Heart right ventricle (tissue), 16 donors: ENCODE measurements at regions not wholly inside any gene's neighbourhood (a gene's known extent, or its start where the extent isn't known, plus 50 kb on each side); places are given as distances from the start of the nearest gene placed in this dataset.
"Not testable (repeated sequence)": the region's sequence is repeated elsewhere in the genome, so short reads cannot be mapped to it uniquely, and the experiment has no call there.

Source experiments
- ATAC-seq, 8 donors: fragments of 200-7000 bp; cut with Tn5 transposase; one replicate each; pipeline ENCODE4 v1.9.1; 2020; ENCODE audit warnings: mild to moderate bottlenecking in 8 of 8, moderate library complexity in 8 of 8, moderate number of reproducible peaks in 1 of 8
- DNase-seq, 2 donors: peaks; one replicate each; pipeline ENCODE4 v3.0.0-alpha.2; 2020
- H3K27ac ChIP-seq, 10 donors: fragments of 200-600 bp; sonication (generic) in 2 of 10; one replicate each; pipeline versions ENCODE4 v1.5.0 to v1.8.0; 2020 to 2022; ENCODE audit warnings: mild to moderate bottlenecking in 3 of 10
- H3K27me3 ChIP-seq, 7 donors: fragments of 200-600 bp; one replicate each; pipeline ENCODE4 v1.8.0; 2021 to 2022; ENCODE audit warnings: mild to moderate bottlenecking in 2 of 7
- H3K36me3 ChIP-seq, 9 donors: fragments of 200-600 bp; sonication (generic) in 1 of 9; one replicate each; pipeline versions ENCODE4 v1.5.0 to v1.8.0; 2020 to 2022; ENCODE audit warnings: mild to moderate bottlenecking in 2 of 9
- H3K4me1 ChIP-seq, 9 donors: fragments of 200-600 bp; sonication (generic) in 1 of 9; one replicate each; pipeline versions ENCODE4 v1.5.0 to v1.8.0; 2020 to 2022; ENCODE audit warnings: mild to moderate bottlenecking in 4 of 9
- H3K4me3 ChIP-seq, 10 donors: fragments of 200-600 bp; sonication (generic) in 2 of 10; one replicate each; pipeline versions ENCODE4 v1.5.0 to v1.8.0; 2020 to 2022; ENCODE audit warnings: mild to moderate bottlenecking in 7 of 10, moderate library complexity in 2 of 10
- H3K9me3 ChIP-seq, 11 donors: fragments of 200-600 bp in 10 of 11; sonication (generic) in 2 of 11; one replicate each; pipeline versions ENCODE4 v1.5.0 to v1.8.0; 2013 to 2022; ENCODE audit warnings: mild to moderate bottlenecking in 2 of 11, control low read depth in 1 of 11, moderate library complexity in 1 of 11
- CTCF ChIP-seq, 9 donors: fragments of 200-600 bp; sonication (generic) in 2 of 9; IDR thresholded peaks; one replicate each; pipeline versions ENCODE4 v1.5.0 to v1.8.0; 2021 to 2022; ENCODE audit warnings: antibody characterized with exemption in 9 of 9, mild to moderate bottlenecking in 5 of 9, moderate library complexity in 1 of 9
- WGBS, 2 donors: extraction: QIAGEN DNeasy Blood & Tissue Kit; methylation state at CpG; one replicate each; pipeline ENCODE4 v1.1.7; 2013; ENCODE audit warnings: inconsistent platforms in 1 of 2; 5-methylcytosine and 5-hydroxymethylcytosine counted together
- intact Hi-C, 10 donors: fragments of 100-400 bp; cut with DNase I; formaldehyde crosslinking; loops; one replicate each; pipeline versions ENCODE4 v1.11.1 to v1.14.2; 2022
- donor health status: Arrhythmogenic right ventricular cardiomyopathy.
- donor health status: ischemic (EF 13 %, LVEDD 7.1; RV severe dilation, severe dysfunction).
- donor health status: healthy with polysubstance abuse.
- donor health status: DM: no; HTN: yes; CAD: no.
- donor health status: DM: no; HTN: no; CAD: no.
- donor health status: ischemic (EF 25% LVEDD 6.9; RV normal size, moderate dysfunction).
- donor health status: ischemic (EF 25% LVEDD 5.7; RV mildly dilated, moderate dysfunction).
- donor health status: healthy.
- donor health status: DM: yes; HTN: yes; CAD: no.
- donor health status: Ischemic cardiomyopathy.
- donor health status: ischemic (EF 35%, LVEDD 5.7; RV mildly dilated, moderate dysfunction).
- donor health status: nonischemic (EF 11% LVEDD 7.7; RV severe dilation, severe dysfunction).
- donor health status: DM: yes; HTN: yes; CAD: no.
- donor health status: PGD.
- donor health status: ischemic (EF 29% LVEDD 5.4; RV normal size, mild dysfunction).
- donor health status: nonischemic (EF 23%, LVEDD 6.1; RV moderate dilation, normal function).

DNA sequence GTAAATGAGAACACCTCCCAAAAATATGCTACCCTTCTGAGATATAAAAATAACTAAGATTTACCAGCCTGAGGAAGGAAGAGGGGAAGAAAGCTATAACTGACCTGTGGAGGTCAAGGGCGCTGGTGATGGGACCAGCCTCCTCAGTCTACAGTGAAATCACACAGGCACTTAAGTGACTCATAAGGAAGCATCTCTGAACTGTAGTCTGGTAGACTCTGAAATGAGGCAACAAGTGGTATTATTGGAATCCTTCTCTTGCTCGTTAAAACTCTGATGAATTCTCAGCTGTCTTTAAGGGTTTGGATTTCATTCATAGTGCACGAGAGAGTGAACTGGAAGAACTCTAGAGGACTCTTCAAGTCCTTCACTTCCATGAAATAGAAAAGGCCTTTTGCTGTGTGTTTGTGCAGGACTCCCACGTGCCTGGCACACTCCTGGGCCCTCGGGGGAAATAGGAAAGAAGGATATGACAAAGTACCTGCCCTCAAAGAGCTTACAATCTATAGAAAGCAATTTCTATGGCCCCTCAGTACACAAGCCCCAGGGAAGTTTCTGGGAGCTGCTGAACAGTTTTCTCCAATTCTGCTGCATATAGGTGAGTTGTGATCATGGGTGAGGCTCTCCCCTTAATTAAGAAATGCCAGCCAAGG, 231.8 kb upstream of the RREB1 start:
- DNase-seq (no peak), ATAC-seq (peak in 1 of 8 donors; percentile 51)
- H3K9me3 ChIP-seq, result no peaks in the 10 kb centered on the region
- H3K4me1 ChIP-seq, result peaks cover 0 to 37% (median 0%) of the 10 kb centered on the region in 9 donors
- intact Hi-C loops, result no loop called here
- no peaks in the 10 kb centered on the region for H3K27me3 ChIP-seq
- 70 to 80% methylated on average over 5 of the region's 5 CpGs for WGBS, 2 donors
- no peak overlapping the region for H3K4me3 ChIP-seq
- H3K36me3 ChIP-seq, result no peaks in the 10 kb centered on the region
- no peak for TF ChIP-seq CTCF (IDR thresholded peaks at IDR 0.05)
- H3K27ac ChIP-seq, result no peak overlapping the region

- H3K27me3 ChIP-seq, H3K27ac ChIP-seq, H3K4me3 ChIP-seq, DNase-seq, H3K36me3 ChIP-seq, H3K9me3 ChIP-seq, ATAC-seq, intact Hi-C loops: not testable (repeated sequence)
- 90 to 92% methylated on average over 5 of the region's 5 CpGs for WGBS, 2 donors
- H3K4me1 ChIP-seq, result peaks cover 0 to 36% (median 0%) of the 10 kb centered on the region in 9 donors
These were observed 230.0 kb upstream of the RREB1 start for GRCh38 chr6:6877792-6878191.

DNA sequence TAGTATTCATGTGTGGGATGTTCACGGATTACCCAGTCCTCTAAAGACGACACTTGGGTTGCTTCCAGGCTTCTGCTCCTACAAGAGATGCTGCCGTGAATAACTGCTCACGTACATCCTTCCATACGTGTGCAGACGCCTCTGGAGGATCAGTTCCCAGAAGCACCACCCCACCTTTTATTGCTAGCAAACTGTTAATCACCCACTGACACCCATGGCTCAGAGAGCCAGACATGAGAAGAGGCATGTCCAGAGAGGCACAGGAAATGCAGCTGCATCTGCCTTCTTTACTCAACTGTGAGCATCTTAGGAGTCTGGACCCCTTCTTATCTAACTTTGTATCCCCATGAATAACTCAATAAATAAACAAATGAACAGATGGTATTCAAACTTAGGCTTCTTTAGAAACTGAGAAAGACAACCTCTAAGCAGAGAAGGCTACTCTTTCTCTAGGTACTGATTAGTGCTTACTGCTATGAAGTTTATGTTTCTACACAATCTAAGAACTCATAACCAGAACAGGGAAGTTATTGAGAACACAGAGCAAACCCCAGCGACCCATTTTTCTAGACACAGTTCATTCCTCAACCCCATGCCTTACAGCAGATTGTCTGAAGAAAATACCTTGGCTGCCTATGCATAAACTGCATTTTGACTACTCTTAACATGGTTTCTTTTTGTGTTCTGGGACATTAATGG, 228.7 kb upstream of the RREB1 start:
- WGBS, 2 donors, result 51 to 58% methylated on average over 7 of the region's 7 CpGs
- ATAC-seq, result peak in 1 of 8 donors; percentile 31
- TF ChIP-seq CTCF (IDR thresholded peaks at IDR 0.05), result no peak
- Histone ChIP-seq H3K27ac (peak overlapping the region in 1 of 10 donors; percentile 60), H3K4me3 (no peak overlapping the region), H3K27me3 (no peaks in the 10 kb centered on the region), H3K9me3 (no peaks in the 10 kb centered on the region), H3K36me3 (no peaks in the 10 kb centered on the region), H3K4me1 (peaks cover 0 to 39% (median 0%) of the 10 kb centered on the region in 9 donors)
- no peak for DNase-seq
- intact Hi-C loops, result no loop called here

- WGBS, 2 donors, result 73 to 82% methylated on average over 6 of the region's 6 CpGs
- intact Hi-C loops, H3K9me3 ChIP-seq, H3K27me3 ChIP-seq, H3K4me3 ChIP-seq, DNase-seq, H3K36me3 ChIP-seq: not testable (repeated sequence)
- peak overlapping the region in 1 of 10 donors; percentile 60 for H3K27ac ChIP-seq
- peak in 1 of 8 donors; percentile 64 for ATAC-seq
- peaks cover 0 to 44% (median 0%) of the 10 kb centered on the region in 9 donors for H3K4me1 ChIP-seq
These were observed 228.2 kb upstream of the RREB1 start for GRCh38 chr6:6879586-6879974.

- ATAC-seq (no peak), DNase-seq (no peak)
- H3K4me3 ChIP-seq, result no peak overlapping the region
These were observed 226.9 kb upstream of the RREB1 start for GRCh38 chr6:6880745-6881437.

More at GRCh38 chr6:6880745-6881437, 226.9 kb upstream of the RREB1 start:
- Histone ChIP-seq H3K36me3 (no peaks in the 10 kb centered on the region), H3K27ac (peak overlapping the region in 1 of 10 donors; percentile 93), H3K9me3 (no peaks in the 10 kb centered on the region), H3K4me1 (peaks cover 0 to 52% (median 6%) of the 10 kb centered on the region in 9 donors), H3K27me3 (no peaks in the 10 kb centered on the region)
- 78 to 80% methylated on average over 10 of the region's 10 CpGs for WGBS, 2 donors
- TF ChIP-seq CTCF (IDR thresholded peaks at IDR 0.05), result no peak
- intact Hi-C loops, result no loop called here
